ENCODE measurements at regions not wholly inside any gene's neighbourhood (a gene's known extent, or its start where the extent isn't known, plus 50 kb on each side); places are given as distances from the start of the nearest gene placed in this dataset.

DNA sequence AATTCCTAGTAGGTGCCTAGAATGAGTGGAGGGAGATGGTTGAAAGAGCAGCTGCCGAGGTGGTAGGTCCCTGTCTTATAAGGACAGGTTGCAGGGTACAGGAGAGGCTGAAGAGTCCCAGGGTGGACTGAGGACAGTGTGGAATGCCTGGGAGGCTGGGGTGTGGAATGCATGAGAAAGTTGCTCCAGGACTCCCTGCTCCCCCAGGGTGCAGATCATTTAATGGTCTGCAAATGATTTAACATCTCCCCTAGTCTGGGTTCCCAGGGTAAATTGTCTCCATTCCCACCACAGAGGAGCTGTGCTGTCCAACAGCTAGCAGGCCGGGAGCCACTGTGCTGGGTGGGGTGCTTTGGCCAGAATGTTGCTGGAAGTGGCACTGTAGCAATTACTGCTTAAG, 76.0 kb downstream of the CD83 start:
- TF ChIP-seq, protein P1, sequence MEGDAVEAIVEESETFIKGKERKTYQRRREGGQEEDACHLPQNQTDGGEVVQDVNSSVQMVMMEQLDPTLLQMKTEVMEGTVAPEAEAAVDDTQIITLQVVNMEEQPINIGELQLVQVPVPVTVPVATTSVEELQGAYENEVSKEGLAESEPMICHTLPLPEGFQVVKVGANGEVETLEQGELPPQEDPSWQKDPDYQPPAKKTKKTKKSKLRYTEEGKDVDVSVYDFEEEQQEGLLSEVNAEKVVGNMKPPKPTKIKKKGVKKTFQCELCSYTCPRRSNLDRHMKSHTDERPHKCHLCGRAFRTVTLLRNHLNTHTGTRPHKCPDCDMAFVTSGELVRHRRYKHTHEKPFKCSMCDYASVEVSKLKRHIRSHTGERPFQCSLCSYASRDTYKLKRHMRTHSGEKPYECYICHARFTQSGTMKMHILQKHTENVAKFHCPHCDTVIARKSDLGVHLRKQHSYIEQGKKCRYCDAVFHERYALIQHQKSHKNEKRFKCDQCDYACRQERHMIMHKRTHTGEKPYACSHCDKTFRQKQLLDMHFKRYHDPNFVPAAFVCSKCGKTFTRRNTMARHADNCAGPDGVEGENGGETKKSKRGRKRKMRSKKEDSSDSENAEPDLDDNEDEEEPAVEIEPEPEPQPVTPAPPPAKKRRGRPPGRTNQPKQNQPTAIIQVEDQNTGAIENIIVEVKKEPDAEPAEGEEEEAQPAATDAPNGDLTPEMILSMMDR (IDR thresholded peaks at IDR 0.05) = no peak
- TF ChIP-seq POLR2AphosphoS5 (IDR thresholded peaks at IDR 0.05; ENCODE audit: low read depth, low read length) = no peak
- TF ChIP-seq SIN3A (IDR thresholded peaks at IDR 0.05; ENCODE audit: borderline replicate concordance, insufficient read depth, low read depth, low read length) = no peak
